ENCODE measurements at regions not wholly inside any gene's neighbourhood (a gene's known extent, or its start where the extent isn't known, plus 50 kb on each side); places are given as distances from the start of the nearest gene placed in this dataset.

DNA sequence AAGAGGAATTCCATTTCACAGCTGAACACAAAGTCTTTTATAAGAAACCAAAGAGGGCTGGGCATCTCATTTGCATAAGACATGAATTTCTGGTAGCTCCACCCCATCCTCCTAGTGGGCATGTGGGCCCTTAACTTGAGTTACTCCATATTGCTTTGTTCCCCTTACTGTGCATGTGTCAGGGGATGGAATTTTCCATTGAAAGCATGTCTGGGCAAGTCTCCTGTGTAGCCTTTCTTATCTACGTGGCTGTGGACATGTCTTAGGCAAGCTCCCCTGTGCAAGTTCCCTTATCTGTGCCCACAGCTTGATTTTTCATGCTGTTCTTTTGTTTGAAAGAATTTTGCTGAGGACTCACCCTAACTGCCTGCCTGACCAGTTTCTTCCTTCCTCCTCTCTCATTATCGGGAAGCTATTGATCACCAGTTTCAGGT, 123.5 kb upstream of the JADE1 start:
- H3K4me2 ChIP-seq (replicated peaks; ENCODE audit: low read depth, low read length, poor library complexity, severe bottlenecking) = no peak overlapping the region
- H3K27ac Mint-ChIP-seq = no peak overlapping the region
- H3K4me3 ChIP-seq (ENCODE audit: control extremely low read depth in 1 of 5, extremely low read depth in 1 of 5, insufficient read depth in 1 of 5, low read depth in 2 of 5, low read length in 4 of 5) = no peak overlapping the region
- peaks cover 6 to 15% of the 10 kb centered on the region in 2 donors for H3K4me1 ChIP-seq (ENCODE audit: control insufficient read depth in 2 of 2, insufficient read depth in 2 of 2, low read length in 2 of 2)
- no peaks in the 10 kb centered on the region for H3K27me3 Mint-ChIP-seq
- no peak overlapping the region for H3K4me3 Mint-ChIP-seq
- no peaks in the 10 kb centered on the region for H4K20me1 ChIP-seq (ENCODE audit: control insufficient read depth, insufficient read depth, low read length, poor library complexity, severe bottlenecking)
- no peak overlapping the region for H3K27ac ChIP-seq (ENCODE audit: low read length in 2 of 2)
- ChIA-PET CTCF (no interaction called here), POLR2A (no interaction called here)
- no peak overlapping the region for H3K9ac ChIP-seq (ENCODE audit: low read length)
- WGBS (ENCODE audit: insufficient coverage) = 92% methylated on average over 2 of the region's 2 CpGs
- peaks cover 13% of the 10 kb centered on the region for H3K4me1 Mint-ChIP-seq
- H3K9me3 Mint-ChIP-seq (ENCODE audit: insufficient read depth) = no peaks in the 10 kb centered on the region
- H3K79me2 ChIP-seq (ENCODE audit: control insufficient read depth, insufficient read depth, low read length) = no peaks in the 10 kb centered on the region
- H2AFZ ChIP-seq (ENCODE audit: insufficient read depth, low read depth, low read length, poor library complexity, severe bottlenecking) = no peak overlapping the region
- no peak for ATAC-seq (ENCODE audit: low read depth)
- no peaks in the 10 kb centered on the region for H3K9me3 ChIP-seq (ENCODE audit: control extremely low read depth in 1 of 3, control insufficient read depth in 2 of 3, insufficient read depth in 1 of 3, low read length in 2 of 3)
- no peaks in the 10 kb centered on the region for H3K27me3 ChIP-seq (replicated peaks in 1 of 4; ENCODE audit: control extremely low read depth in 1 of 4, control insufficient read depth in 3 of 4, insufficient read depth in 4 of 4, low read length in 3 of 4)
- intact Hi-C loops (cut with micrococcal nuclease) = no loop called here
- TF ChIP-seq, protein P1, sequence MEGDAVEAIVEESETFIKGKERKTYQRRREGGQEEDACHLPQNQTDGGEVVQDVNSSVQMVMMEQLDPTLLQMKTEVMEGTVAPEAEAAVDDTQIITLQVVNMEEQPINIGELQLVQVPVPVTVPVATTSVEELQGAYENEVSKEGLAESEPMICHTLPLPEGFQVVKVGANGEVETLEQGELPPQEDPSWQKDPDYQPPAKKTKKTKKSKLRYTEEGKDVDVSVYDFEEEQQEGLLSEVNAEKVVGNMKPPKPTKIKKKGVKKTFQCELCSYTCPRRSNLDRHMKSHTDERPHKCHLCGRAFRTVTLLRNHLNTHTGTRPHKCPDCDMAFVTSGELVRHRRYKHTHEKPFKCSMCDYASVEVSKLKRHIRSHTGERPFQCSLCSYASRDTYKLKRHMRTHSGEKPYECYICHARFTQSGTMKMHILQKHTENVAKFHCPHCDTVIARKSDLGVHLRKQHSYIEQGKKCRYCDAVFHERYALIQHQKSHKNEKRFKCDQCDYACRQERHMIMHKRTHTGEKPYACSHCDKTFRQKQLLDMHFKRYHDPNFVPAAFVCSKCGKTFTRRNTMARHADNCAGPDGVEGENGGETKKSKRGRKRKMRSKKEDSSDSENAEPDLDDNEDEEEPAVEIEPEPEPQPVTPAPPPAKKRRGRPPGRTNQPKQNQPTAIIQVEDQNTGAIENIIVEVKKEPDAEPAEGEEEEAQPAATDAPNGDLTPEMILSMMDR (IDR thresholded peaks at IDR 0.05) = no peak
- no peak for TF ChIP-seq EZH2 (IDR thresholded peaks at IDR 0.05; ENCODE audit: borderline replicate concordance, insufficient read depth, low read depth, low read length, poor library complexity, severe bottlenecking)
- no peaks in the 10 kb centered on the region for H3K36me3 ChIP-seq (replicated peaks in 1 of 2; ENCODE audit: control extremely low read depth in 1 of 2, control insufficient read depth in 1 of 2, extremely low read depth in 1 of 2, insufficient read depth in 2 of 2, low read length in 1 of 2)
- DNase-seq = no peak

DNA sequence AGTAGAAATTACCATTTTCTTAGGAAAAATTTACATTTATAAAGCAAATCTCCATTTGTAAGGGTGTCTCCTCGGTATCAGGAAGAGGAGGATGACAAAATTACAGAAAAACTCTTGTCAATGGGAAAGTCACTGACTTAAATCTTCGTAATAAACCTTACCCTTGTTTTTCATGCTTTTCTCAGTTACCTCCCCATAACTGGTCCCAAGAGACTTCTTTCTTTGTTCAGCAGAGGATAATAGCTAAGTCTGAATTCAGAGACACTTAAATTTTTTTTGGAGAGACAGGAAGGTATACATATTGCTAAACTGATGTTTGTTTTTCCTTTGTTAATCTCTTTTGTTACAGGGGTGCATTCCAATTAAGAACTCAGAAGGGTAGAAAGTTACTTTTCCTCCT, 125.5 kb upstream of the JADE1 start:
- Histone ChIP-seq H3K27me3 (replicated peaks in 1 of 4; ENCODE audit: control extremely low read depth in 1 of 4, control insufficient read depth in 3 of 4, insufficient read depth in 4 of 4, low read length in 3 of 4) (no peaks in the 10 kb centered on the region), H2AFZ (ENCODE audit: insufficient read depth, low read depth, low read length, poor library complexity, severe bottlenecking) (no peak overlapping the region), H3K9ac (ENCODE audit: low read length) (no peak overlapping the region), H3K36me3 (replicated peaks in 1 of 2; ENCODE audit: control extremely low read depth in 1 of 2, control insufficient read depth in 1 of 2, extremely low read depth in 1 of 2, insufficient read depth in 2 of 2, low read length in 1 of 2) (no peaks in the 10 kb centered on the region), H3K4me2 (replicated peaks; ENCODE audit: low read depth, low read length, poor library complexity, severe bottlenecking) (peak overlapping the region; percentile 49), H4K20me1 (ENCODE audit: control insufficient read depth, insufficient read depth, low read length, poor library complexity, severe bottlenecking) (no peaks in the 10 kb centered on the region), H3K4me1 (ENCODE audit: control insufficient read depth in 2 of 2, insufficient read depth in 2 of 2, low read length in 2 of 2) (peaks cover 6 to 15% of the 10 kb centered on the region in 2 donors), H3K79me2 (ENCODE audit: control insufficient read depth, insufficient read depth, low read length) (no peaks in the 10 kb centered on the region), H3K4me3 (ENCODE audit: control extremely low read depth in 1 of 5, extremely low read depth in 1 of 5, insufficient read depth in 1 of 5, low read depth in 2 of 5, low read length in 4 of 5) (no peak overlapping the region), H3K9me3 (ENCODE audit: control extremely low read depth in 1 of 3, control insufficient read depth in 2 of 3, insufficient read depth in 1 of 3, low read length in 2 of 3) (no peaks in the 10 kb centered on the region), H3K27ac (ENCODE audit: low read length in 2 of 2) (peak overlapping the region in 1 of 2 donors; percentile 25)
- Mint-ChIP-seq H3K27ac (no peak overlapping the region), H3K4me1 (peaks cover 13% of the 10 kb centered on the region), H3K9me3 (ENCODE audit: insufficient read depth) (no peaks in the 10 kb centered on the region), H3K27me3 (no peaks in the 10 kb centered on the region), H3K4me3 (no peak overlapping the region)
- intact Hi-C loops (cut with micrococcal nuclease) = no loop called here
- WGBS (ENCODE audit: insufficient coverage) = no CpG with 5 or more reads among the region's 2 CpGs
- ChIA-PET POLR2A (no interaction called here), CTCF (no interaction called here)
- DNase-seq = no peak
- TF ChIP-seq, protein P1 (IDR thresholded peaks at IDR 0.05) = no peak
- TF ChIP-seq EZH2 (IDR thresholded peaks at IDR 0.05; ENCODE audit: borderline replicate concordance, insufficient read depth, low read depth, low read length, poor library complexity, severe bottlenecking) = no peak
- ATAC-seq (ENCODE audit: low read depth) = no peak
